RWPE1 (cell line): ENCODE measurements at regions not wholly inside any gene's neighbourhood (a gene's known extent, or its start where the extent isn't known, plus 50 kb on each side); places are given as distances from the start of the nearest gene placed in this dataset.

ENCODE experiments used
- CTCF ChIA-PET: fragments of 350-600 bp; sonication (Branson Sonifier 250); formaldehyde crosslinking; extraction: SDS; loops from one replicate; lab custom pipeline; 2021; lab: Yijun Ruan, JAX
- POLR2A ChIA-PET: fragments of 400-600 bp; formaldehyde crosslinking; extraction: SDS; loops from one replicate; lab custom pipeline; 2020; ENCODE audit warnings: antibody characterized with exemption; ENCODE audit not compliant: low non-redundant PET; lab: Yijun Ruan, JAX
- DNase-seq: peaks from one replicate; pipeline ENCODE4 v3.0.0; 2012; ENCODE audit warnings: low spot score
- H3K27ac ChIP-seq: fragments of 450-650 bp; 2 replicates; pipeline ENCODE4 v1.5.1; 2017
- CTCF ChIP-seq: fragments of 450-650 bp; conservative IDR thresholded peaks from 2 replicates; pipeline ENCODE4 v1.5.1; 2017; ENCODE audit warnings: low read depth, mild to moderate bottlenecking

- no peak for TF ChIP-seq CTCF
- peak; percentile 8 for DNase-seq
- H3K27ac ChIP-seq = no peak overlapping the region
- POLR2A ChIA-PET = no interaction called here
- CTCF ChIA-PET = no interaction called here
These were observed 541.9 kb upstream of the SEL1L start for GRCh38 chr14:82075566-82075965.

- H3K27ac ChIP-seq = no peak overlapping the region
- ChIA-PET POLR2A (no interaction called here), CTCF (no interaction called here)
- no peak for TF ChIP-seq CTCF
- no peak for DNase-seq
These were observed 545.9 kb upstream of the SEL1L start for GRCh38 chr14:82079553-82079952.

GRCh38 chr14:82080370-82080769 is 546.7 kb upstream of the SEL1L start:
- POLR2A ChIA-PET = no interaction called here
- H3K27ac ChIP-seq = no peak overlapping the region
- DNase-seq = no peak
- TF ChIP-seq CTCF = no peak
- CTCF ChIA-PET = no interaction called here

GRCh38 chr14:82084813-82085212 is 551.2 kb upstream of the SEL1L start:
- H3K27ac ChIP-seq = no peak overlapping the region
- no peak for DNase-seq
- ChIA-PET CTCF (interaction anchor here (0.6 to 0.7 kb wide), 2 partner anchors 798 to 1162 kb away, joined by 3 to 4 read pairs; no protein-coding TSS in a partner anchor), POLR2A (no interaction called here)
- TF ChIP-seq CTCF = no peak

- no peak overlapping the region for H3K27ac ChIP-seq
- ChIA-PET CTCF (interaction anchor here (0.7 kb wide), 1 partner anchor 434 kb away, joined by 3 read pairs; no protein-coding TSS in a partner anchor), POLR2A (no interaction called here)
- DNase-seq = no peak
- no peak for TF ChIP-seq CTCF
These were observed 557.4 kb upstream of the SEL1L start for GRCh38 chr14:82091097-82091496.

- no peak overlapping the region for H3K27ac ChIP-seq
- TF ChIP-seq CTCF = no peak
- ChIA-PET CTCF (no interaction called here), POLR2A (no interaction called here)
- DNase-seq = no peak
These were observed 561.2 kb upstream of the SEL1L start for GRCh38 chr14:82094829-82095345.

GRCh38 chr14:82104013-82104412 is 570.4 kb upstream of the SEL1L start:
- TF ChIP-seq CTCF = no peak
- CTCF ChIA-PET = no interaction called here
- POLR2A ChIA-PET = no interaction called here
- DNase-seq = no peak
- H3K27ac ChIP-seq = no peak overlapping the region
